ENCODE measurements at regions not wholly inside any gene's neighbourhood (a gene's known extent, or its start where the extent isn't known, plus 50 kb on each side); places are given as distances from the start of the nearest gene placed in this dataset.

DNA sequence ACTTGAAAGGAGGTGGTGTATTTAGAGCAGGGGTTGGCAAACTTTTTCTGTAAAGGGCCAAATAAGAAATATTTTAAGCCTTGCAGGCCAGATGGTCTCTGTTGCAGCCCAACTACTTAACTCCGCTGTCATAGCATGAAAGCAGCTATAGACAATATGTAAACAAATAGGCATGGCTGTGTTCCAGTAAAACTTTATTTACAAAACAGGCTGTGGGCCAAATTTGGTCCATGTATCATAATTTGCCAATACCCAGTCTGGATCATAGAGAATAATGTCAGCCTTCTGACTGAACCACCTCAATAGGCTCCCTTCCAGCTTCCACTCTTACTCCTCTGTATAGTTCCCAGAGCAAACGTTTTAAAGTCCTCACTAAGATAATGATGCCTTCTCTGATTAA, 638.8 kb upstream of the CFAP20DC start:
- ATAC-seq (ENCODE audit: low FRiP score in 2 of 2) = peak in 1 of 2 donors; percentile 21
- no peak for TF ChIP-seq EP300 (IDR thresholded peaks at IDR 0.05)
- no peak for TF ChIP-seq POLR2AphosphoS5 (IDR thresholded peaks at IDR 0.05)
- TF ChIP-seq, protein P1, sequence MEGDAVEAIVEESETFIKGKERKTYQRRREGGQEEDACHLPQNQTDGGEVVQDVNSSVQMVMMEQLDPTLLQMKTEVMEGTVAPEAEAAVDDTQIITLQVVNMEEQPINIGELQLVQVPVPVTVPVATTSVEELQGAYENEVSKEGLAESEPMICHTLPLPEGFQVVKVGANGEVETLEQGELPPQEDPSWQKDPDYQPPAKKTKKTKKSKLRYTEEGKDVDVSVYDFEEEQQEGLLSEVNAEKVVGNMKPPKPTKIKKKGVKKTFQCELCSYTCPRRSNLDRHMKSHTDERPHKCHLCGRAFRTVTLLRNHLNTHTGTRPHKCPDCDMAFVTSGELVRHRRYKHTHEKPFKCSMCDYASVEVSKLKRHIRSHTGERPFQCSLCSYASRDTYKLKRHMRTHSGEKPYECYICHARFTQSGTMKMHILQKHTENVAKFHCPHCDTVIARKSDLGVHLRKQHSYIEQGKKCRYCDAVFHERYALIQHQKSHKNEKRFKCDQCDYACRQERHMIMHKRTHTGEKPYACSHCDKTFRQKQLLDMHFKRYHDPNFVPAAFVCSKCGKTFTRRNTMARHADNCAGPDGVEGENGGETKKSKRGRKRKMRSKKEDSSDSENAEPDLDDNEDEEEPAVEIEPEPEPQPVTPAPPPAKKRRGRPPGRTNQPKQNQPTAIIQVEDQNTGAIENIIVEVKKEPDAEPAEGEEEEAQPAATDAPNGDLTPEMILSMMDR (IDR thresholded peaks at IDR 0.05) = no peak
- no peak for TF ChIP-seq POLR2A (IDR thresholded peaks at IDR 0.05)
- WGBS, 2 donors = 52 to 55% methylated on average over 2 of the region's 2 CpGs
- no peaks in the 10 kb centered on the region for H3K36me3 ChIP-seq
- no peak overlapping the region for H3K4me3 ChIP-seq
- no peaks in the 10 kb centered on the region for H3K27me3 ChIP-seq
- no peak overlapping the region for H3K27ac ChIP-seq
- no peak for DNase-seq
- no peaks in the 10 kb centered on the region for H3K9me3 ChIP-seq
- H3K4me1 ChIP-seq = no peaks in the 10 kb centered on the region

- ATAC-seq (ENCODE audit: low FRiP score in 2 of 2) = no peak
- no peaks in the 10 kb centered on the region for H3K27me3 ChIP-seq
- no peaks in the 10 kb centered on the region for H3K9me3 ChIP-seq
- H3K4me1 ChIP-seq = no peaks in the 10 kb centered on the region
- no peak for DNase-seq
- no peak overlapping the region for H3K4me3 ChIP-seq
- no peak overlapping the region for H3K27ac ChIP-seq
- TF ChIP-seq, protein P1 (IDR thresholded peaks at IDR 0.05) = no peak
- TF ChIP-seq EP300 (IDR thresholded peaks at IDR 0.05) = no peak
- no peak for TF ChIP-seq POLR2AphosphoS5 (IDR thresholded peaks at IDR 0.05)
- TF ChIP-seq POLR2A (IDR thresholded peaks at IDR 0.05) = no peak
- no peaks in the 10 kb centered on the region for H3K36me3 ChIP-seq
- WGBS, 2 donors = 87 to 92% methylated on average over 3 of the region's 3 CpGs
Observed at GRCh38 chr3:59685432-59685831, 635.6 kb upstream of the CFAP20DC start.

GRCh38 chr3:59684766-59685165, 634.9 kb upstream of the CFAP20DC start:
- no peaks in the 10 kb centered on the region for H3K27me3 ChIP-seq
- DNase-seq = no peak

GRCh38 chr3:59680919-59681318, 631.1 kb upstream of the CFAP20DC start:
- Histone ChIP-seq H3K4me3 (no peak overlapping the region), H3K27ac (no peak overlapping the region), H3K36me3 (no peaks in the 10 kb centered on the region), H3K4me1 (peaks cover 0 to 3% (median 0%) of the 10 kb centered on the region in 4 donors), H3K27me3 (no peaks in the 10 kb centered on the region), H3K9me3 (no peaks in the 10 kb centered on the region)
- 93 to 94% methylated on average over 5 to 6 of the region's 6 CpGs for WGBS, 2 donors
- TF ChIP-seq POLR2A (IDR thresholded peaks at IDR 0.05) (no peak), POLR2AphosphoS5 (IDR thresholded peaks at IDR 0.05) (no peak), EP300 (IDR thresholded peaks at IDR 0.05) (no peak)
- TF ChIP-seq, protein P1 (IDR thresholded peaks at IDR 0.05) = no peak
- ATAC-seq (ENCODE audit: low FRiP score in 2 of 2) = no peak
- no peak for DNase-seq

More at GRCh38 chr3:59684766-59685165, 634.9 kb upstream of the CFAP20DC start:
- TF ChIP-seq POLR2A (IDR thresholded peaks at IDR 0.05) = no peak
- no peak for TF ChIP-seq EP300 (IDR thresholded peaks at IDR 0.05)
- no peak for TF ChIP-seq POLR2AphosphoS5 (IDR thresholded peaks at IDR 0.05)
- TF ChIP-seq, protein P1 (IDR thresholded peaks at IDR 0.05) = no peak
- H3K36me3 ChIP-seq = no peaks in the 10 kb centered on the region
- H3K4me1 ChIP-seq = no peaks in the 10 kb centered on the region
- ATAC-seq (ENCODE audit: low FRiP score in 2 of 2) = no peak
- H3K4me3 ChIP-seq = no peak overlapping the region
- H3K9me3 ChIP-seq = no peaks in the 10 kb centered on the region
- 86 to 93% methylated on average over 1 of the region's 1 CpG for WGBS, 2 donors
- no peak overlapping the region for H3K27ac ChIP-seq
